NCI-H187 treated with DMSO at 0.1 percent for 48 hours (cell line): ENCODE measurements at regions not wholly inside any gene's neighbourhood (a gene's known extent, or its start where the extent isn't known, plus 50 kb on each side); places are given as distances from the start of the nearest gene placed in this dataset.

Experiments
- DNase-seq: peaks from one replicate; lab custom pipeline; 2025; lab: John Stamatoyannopoulos, UW

DNA sequence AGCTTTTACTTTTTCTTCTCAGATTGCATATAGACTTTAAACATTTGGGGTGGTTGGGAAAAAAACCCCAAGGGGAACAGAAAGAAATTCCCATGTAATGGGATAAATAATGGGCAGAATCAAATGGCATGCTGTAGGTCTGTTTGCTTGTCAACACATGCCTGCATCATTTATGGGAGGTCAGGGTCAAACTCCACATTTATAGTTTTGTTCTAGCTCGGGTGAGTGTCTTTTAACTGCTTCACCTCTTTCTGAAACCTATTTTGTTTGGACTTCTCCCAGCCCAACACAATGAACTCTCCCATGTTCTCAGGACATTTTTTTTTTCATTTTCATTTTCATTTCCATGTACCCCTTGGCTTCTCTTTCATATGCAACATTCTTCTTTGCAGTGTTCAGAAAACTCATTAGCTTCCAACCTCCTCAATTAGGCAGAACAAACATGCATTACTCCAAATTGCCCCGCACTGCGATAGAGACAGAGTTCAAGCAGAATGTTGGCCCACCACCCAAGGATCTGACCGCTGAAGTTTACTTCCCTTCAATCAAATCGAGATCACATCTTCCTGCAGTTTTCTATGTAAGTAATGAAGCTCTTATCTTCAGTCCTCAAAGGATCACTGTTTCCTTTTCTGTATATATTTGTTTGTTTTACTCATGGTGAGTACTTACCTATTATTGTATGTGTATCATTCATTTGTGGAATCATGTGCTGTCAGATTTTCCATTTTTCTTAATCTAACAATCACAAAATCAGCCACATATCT lies 354.6 kb downstream of the ZSWIM6 start:
- DNase-seq = no peak

DNA sequence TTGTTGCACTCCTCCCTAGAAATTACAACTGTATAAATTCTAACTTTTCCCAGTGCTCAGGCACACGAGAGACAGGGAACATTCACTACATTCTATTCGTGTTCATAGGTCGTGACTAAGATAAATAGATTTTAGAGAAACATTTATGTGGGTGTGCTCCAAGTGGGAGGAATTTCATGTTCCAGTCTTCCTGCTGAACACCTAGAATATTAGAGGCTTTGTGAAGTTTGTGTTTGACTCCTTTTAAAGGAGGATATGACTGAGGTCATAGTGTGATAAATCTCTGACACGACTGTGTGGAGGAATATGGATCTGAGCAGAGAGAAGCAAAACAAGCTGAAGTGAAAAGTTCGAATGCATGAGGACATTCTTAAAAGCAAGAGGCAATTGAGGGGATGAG lies 355.3 kb downstream of the ZSWIM6 start:
- DNase-seq = no peak

DNA sequence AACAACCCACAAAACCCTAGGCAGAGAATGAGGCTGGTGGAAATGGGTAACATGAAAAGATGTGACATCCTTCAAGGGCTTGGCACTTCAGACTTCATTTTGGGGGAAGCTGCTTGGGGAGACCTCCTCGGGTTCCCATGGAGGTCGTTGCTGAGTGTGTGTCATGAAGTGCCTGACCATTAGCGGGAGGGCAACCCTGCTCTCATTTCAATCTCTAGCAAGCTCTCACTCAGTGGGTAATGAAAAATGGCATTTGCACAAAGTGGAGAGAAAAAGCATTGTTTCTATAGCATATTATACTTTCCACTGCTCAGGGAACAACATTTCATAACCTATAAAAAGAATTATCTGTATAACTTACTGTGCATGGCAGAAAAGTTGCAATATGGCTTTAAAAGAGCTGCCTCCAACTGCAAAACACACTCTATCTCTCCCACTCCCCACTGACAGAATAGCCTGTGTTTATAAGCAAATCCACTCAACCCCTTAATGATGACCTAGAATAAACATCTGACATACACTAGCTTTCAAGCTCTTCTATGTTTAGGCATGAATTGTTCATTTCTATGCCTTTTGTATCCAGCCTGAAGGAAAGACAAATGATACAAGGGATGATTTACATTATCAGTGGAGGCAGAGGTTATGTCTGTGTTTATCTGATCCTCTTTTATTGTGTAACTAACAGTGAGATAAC lies 357.2 kb downstream of the ZSWIM6 start:
- no peak for DNase-seq

DNA sequence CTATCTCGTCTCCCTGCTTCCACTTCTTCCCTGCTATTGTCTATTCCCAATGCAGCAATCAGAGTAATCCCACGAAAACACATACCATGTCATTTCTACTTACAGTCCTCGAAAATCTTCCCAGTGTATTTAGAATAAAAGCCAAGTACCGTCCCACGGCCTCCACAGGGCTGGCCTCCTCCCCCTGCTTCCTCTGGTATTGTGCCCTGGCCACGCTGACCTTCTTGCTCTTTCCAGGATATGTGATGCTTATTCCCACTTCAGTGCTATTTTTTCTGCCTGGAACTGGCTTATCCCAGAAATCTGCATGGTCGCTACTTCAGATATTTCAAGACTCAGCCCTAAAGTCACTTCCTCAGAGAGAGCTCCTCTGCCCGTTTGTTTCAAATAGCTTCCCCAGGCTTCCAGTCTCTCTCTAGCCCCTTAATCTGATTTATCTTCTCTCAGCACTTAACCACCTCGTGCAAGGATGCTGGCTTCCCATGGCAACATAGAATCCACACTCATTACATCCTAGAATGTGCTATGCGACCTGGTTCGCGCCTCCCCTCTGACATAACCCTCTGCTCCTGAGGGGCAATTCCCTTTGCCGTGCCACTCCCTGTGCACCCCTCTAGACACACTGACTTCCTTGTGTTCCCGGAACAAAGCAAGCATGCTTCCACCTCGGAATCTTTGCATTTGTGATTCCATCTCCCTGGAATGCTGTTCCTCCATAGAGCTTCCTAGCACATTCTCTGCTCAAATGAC lies 365.9 kb downstream of the ZSWIM6 start:
- DNase-seq = no peak

DNA sequence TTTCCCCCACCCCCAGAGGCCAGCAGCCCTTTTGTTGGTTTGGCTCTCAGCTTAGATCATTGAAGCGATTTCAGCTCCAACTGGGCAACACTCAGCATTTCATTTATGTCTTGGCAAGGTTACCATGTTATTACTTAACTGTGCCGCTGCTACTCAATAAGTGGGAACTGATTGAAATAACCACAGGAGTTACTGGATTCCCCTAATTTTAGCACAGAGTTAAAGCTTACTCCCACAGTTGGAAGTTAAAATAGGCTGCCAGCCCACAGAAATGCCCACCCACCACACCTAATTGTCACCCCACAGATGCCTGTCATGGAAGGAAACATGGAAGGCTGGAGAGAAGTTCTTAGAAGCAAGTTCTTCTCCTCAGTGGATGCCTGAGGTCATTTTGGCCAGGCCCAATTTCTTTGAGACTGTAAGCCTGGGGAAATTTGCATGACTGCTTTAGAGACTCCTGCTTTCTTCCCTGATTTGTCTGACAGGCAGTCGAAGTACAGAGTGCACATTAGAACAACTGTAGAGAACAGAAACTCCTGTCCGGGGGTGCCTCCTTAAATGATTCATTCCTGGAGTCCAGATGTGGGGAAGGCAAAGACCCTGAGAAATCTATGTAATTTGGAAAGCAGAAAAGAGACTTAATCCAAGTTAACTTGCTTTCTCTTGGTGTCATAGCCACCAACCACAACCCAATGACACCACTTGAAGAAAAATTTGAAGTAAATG lies 370.0 kb downstream of the ZSWIM6 start:
- no peak for DNase-seq

DNA sequence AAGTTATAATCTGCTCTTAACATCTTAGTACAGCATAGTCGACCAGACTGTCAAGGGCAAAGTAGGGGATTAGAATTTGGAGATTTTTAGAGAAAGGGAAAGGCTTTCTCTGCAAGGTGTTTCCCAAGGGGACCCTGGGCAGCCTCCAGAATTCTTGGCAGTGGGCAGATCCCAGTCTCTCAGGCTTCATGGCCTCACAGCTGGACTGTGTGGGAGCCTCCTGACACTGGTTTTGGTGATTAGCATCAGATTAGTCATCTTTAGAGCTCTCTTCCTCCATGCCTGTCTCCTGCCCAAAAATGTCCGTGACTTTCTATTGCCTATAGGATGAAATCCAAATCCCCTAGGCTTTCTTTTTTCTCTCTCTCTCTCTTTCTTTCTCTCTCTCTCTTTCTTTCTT lies 370.7 kb downstream of the ZSWIM6 start:
- no peak for DNase-seq

DNA sequence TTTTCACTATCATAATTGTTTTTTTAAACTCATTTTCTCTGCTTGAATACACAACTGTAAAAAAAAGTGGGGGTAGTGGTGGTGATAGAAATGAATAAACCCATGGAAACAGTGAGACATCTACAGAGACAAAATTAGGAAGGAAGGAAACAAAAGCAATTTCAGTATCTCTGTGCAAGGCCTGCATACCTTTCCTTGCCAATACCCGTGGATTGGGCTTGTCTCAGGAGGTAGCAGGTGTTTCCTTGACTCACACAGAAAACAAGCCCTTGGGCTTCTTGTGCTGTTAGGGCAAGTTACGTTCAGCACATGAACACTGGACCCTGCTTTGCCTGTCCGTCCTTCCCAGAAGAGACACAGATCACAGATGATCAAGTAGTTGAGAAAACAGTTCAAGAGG lies 372.2 kb downstream of the ZSWIM6 start:
- no peak for DNase-seq

DNA sequence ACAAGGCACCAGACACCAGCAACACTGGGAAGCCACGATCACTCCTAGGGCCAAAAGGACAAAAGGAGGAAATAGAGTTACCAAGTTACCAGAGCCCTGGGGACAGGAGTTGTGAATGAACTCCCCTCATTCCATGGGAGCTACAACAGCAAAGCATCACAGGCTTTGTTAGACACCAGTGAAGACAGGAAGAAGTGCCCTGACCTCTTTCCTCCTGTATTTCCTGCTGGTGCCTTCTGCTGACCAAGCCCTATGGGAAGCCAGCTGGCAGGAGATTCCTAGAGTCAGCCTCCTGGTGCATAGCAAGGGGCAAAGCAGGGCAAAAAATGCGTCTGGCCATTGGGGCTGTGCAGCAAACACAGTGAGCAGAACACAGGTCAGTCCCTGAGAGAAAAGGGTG lies 374.7 kb downstream of the ZSWIM6 start:
- no peak for DNase-seq

DNA sequence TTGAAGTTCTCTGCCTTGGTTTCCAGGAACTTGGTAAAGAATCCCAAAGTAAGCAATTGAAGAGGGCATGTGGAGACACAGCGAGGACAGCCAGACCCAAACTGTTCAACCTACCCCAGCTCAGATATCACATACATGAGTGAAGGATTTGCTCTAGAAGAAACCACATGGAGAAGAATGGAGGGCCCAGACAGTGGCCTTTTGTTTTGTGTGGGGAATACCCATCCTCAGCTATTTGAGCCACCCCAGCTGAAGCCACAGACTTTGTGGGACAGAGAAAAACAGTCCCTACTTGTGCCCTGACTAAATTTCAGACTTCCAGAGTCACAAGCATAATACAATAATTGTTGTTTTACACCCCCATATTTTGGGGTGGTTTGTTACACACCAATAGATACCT lies 387.1 kb downstream of the ZSWIM6 start:
- DNase-seq = no peak

DNA sequence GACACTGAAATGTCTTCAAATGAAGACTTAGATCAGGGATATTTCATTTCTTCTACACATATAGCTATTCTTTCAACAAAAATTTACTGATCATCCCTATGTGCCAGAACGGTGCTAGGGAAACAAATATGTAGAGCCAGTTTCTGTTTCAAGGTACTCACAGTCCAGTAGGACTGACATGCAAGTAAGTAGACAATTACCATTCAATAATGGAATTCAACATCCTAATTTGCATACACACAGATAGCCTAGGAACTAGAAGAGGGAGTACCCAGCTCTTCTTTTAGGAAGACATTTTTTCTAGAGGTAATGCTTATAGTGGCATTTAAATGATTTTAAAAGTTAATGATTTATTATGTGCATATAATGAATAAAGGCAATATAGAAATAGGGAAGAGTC lies 388.8 kb downstream of the ZSWIM6 start:
- DNase-seq = no peak

DNA sequence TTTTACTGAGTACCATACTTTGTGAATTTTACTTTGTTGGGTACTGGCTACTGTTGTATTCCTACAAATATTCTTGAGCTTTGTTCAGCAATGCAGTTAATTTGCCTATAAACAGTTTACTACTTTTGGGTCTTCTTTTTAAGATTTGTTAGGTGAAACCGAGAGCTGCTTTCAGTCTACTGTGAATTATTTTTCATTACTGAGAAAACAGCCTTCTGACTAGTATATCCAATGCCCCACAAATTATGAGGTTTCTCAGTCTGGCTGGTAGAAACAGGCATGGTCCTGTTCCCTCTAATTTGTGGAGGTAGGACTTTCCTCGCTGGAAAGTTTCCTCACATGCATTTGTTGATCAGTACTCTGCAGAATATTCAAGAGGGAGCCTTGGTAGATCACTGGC lies 392.0 kb downstream of the ZSWIM6 start:
- no peak for DNase-seq

DNA sequence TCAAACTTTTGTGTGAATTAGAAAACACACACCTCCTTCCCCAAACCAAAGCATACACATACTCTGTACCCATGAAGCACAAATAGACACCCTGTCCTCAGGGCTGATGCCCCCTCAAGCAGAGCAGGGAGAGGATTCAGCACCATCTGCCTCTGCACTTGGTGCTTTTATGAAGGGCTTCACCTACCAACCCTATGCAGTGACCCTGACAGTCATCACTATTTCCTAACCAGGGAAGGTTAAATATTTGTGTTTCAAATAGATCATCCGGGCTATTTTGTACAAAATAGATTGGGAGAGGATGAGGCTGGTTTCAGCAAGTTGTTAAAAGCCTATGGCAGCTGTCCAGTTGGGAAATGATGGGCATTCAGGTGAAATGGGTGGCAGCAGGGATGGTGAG lies 396.2 kb downstream of the ZSWIM6 start:
- no peak for DNase-seq

DNA sequence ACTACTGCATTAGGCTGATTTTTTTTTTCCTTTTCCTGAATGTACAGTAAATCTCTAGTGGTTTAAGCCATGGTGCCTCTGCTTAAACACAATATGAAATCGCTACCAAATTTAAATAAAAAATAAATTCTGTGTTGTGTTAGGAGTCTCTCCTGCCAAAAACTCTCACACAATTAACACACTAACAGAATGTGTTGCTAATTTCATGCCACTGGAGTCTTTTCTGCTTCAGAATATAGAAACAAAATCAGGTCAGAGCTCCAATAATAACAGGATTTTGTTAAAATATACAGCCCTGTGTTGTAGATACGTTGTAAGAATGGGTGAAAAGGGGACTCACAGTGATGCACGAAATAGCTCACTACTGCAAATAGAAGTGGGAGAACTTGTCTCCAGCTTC lies 398.8 kb downstream of the ZSWIM6 start:
- DNase-seq = no peak

DNA sequence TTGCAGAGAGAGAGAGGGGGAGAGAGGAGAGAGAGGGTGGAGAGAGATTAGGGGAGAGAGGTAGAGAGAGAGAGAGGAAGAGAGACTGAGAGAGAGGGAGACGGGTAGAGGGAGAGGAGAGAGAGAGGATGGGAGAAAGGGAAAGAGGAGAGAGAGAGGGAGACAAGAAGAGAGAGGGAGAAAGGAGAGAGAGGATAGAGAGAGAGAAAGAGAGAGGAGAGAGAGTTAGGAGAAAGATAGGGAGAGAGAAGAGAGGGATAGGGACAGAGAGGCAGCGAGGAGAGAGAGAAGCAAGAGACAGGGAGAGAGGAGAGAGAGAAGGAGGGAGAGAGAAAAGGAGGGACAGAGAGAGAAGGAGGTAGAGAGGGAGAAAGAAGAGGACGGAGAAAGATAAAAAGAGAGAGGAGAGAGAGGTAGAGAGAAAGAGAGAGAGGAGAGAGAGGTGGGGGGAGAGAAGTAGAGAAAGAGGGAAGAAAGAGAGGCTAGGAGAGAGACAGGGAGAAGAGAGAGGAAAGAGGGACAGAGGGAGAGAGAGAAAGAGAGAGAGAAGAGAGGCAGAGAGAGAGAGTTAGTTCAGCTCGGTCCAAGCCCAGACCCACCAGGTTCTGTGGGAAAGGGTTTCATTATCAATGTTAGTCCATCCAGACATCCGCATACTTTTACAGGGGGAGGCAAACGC lies 399.3 kb downstream of the ZSWIM6 start:
- no peak for DNase-seq

DNA sequence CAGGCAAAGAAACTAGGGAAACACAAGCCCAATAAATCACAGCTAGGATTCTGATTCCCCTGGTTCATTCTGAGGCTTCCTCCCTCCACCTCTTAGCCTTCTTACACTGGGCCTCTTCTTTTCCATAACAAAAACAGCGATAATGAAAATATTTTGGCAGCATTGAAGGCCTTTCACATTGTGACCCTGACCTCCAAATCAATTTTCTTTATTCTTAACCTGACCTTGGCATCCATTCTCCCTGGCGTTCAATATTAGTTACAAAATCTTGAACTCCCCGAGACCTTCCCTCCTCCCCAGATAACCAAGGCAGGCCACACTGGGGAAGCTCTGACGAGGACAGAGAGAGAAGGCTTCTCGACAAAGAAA lies 399.9 kb downstream of the ZSWIM6 start:
- DNase-seq = no peak

DNA sequence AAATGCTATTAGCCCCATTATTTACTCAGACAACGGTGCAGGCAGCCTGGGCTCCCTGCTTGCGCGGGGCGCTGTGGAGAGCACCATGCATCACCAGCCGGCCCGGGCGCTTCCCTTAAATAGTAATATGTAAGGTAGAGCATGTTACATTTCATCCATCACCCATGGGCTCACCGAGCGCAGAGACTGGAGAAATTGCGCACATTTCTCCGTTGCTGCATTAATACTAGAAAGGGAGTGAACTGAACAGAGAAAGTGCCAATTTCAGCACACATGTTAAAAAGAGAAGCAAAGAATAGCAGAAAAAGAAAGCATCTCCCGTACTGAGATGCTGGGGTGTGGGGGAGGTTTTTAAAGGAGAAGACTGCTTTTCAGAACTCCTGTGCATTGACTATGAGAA lies 400.3 kb downstream of the ZSWIM6 start:
- DNase-seq = no peak

DNA sequence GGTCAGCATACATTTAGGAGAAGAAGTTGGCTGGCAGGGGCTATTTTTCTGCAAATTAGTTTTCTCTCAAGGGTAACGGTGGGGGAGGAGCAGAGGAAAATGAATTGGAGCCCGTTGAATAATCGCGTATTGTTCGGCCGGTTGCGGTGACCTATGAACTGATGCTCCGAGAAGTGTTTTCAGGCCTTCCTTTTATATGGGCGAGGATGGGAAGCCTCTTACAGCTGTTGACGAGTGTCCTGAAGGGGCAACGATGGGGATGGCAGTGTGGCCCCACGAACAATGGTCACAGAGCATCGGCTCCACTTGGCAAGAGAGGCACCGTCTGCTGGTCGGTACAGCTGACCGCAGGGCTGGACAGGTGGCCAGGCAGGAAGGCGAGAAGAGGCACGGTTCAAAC lies 400.7 kb downstream of the ZSWIM6 start:
- DNase-seq = no peak

DNA sequence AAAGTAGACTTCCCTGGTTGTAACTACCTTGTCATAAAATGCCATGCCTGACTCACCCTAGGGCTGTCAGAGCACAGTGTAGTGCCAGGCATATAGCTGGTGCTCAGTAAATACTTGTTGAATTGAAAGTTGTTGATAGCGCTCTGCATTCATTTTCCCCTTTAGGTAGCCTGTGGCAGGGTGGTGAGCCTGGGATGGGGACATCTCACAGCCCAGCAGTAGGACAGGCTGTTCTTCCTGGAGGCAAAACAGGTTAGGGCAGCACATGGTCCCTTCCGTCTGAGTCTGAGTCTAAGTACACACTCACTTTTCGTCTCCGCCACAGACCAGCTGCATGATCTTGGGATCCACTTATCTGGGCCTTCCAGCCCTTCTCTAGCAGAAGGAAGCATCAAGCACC lies 401.9 kb downstream of the ZSWIM6 start:
- DNase-seq = no peak

DNA sequence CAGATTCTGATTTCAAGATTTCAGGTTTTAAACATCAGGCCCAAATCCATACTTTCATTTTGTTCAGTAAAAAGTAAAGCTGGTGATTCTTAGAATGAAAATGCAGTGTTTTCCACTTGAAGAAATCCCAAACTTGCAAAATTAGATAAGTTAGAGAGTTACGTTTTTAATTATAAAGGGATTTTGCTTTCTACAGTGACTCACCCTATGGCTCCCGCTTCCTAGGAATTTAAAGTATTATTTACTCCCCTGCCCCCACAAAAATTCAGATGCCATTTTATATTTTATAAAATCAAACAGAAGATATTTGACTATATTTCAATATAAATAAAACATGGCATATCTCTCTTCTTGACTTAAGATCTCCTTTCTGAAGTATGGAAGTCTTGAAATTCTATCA lies 402.9 kb downstream of the ZSWIM6 start:
- DNase-seq = no peak

DNA sequence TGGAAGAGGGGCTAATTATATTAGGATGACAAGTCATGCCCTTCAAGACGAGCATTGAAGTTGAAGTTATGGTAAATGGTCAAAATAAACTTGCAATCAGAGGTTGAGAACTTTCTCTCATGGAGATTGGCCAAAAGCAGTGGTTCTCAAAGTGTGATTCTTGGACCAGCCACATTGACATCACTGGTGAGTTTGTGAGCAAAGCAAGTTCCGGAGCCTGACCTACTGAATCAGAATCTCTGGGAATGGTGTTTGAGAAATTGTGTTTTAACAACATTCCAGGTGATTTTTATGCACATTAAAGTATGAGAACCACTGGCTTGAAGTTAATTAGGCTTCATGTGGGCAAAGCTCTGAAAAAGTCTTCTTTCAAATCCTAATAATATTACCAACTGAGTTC lies 403.5 kb downstream of the ZSWIM6 start:
- DNase-seq = no peak

DNA sequence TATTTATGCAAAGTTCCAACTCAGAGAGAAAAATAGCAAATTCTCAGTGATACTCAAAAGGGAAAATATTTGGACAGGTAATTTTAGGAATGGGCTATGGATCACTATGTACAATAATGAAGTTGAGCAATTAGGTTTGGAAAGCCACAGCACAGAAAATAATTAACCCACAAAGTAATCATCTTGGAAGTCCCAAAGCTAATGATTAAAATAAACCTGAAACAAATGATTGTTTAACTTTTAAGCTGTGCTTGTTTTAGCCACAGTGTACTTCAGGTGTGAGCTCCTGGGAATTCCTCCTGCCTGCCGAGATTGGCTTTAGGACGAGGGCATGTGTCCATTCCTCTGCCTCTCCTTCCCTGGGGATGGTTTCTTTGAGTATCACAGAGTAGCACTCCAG lies 403.9 kb downstream of the ZSWIM6 start:
- DNase-seq = no peak
